Memory B cell (primary cell): ENCODE measurements at regions not wholly inside any gene's neighbourhood (a gene's known extent, or its start where the extent isn't known, plus 50 kb on each side); places are given as distances from the start of the nearest gene placed in this dataset.

Experiments
- ATAC-seq: fragments of 150-1000 bp; cut with Tn5 transposase; 2 replicates; pipeline ENCODE4 v1.10.0; 2021; ENCODE audit warnings: low read depth, mild to moderate bottlenecking, moderate library complexity
- DNase-seq, 2 donors: peaks; one replicate each; pipeline ENCODE4 v3.0.0; 2022; ENCODE audit warnings: low spot score in 2 of 2
- H3K27ac Mint-ChIP-seq: one replicate; pipeline ENCODE4 v1.8.0; 2022; ENCODE audit warnings: mild to moderate bottlenecking, moderate library complexity, mixed read lengths
- H3K27me3 Mint-ChIP-seq: one replicate; pipeline ENCODE4 v1.8.0; 2022; ENCODE audit warnings: mixed read lengths
- H3K36me3 Mint-ChIP-seq: one replicate; pipeline ENCODE4 v1.8.0; 2022; ENCODE audit warnings: mild to moderate bottlenecking, mixed read lengths
- H3K4me1 Mint-ChIP-seq: one replicate; pipeline ENCODE4 v1.8.0; 2022; ENCODE audit warnings: mixed read lengths
- H3K4me3 Mint-ChIP-seq: one replicate; pipeline ENCODE4 v1.8.0; 2022; ENCODE audit warnings: mild to moderate bottlenecking, moderate library complexity, mixed read lengths
- H3K9me3 Mint-ChIP-seq: one replicate; pipeline ENCODE4 v1.8.0; 2022; ENCODE audit warnings: mixed read lengths

- Mint-ChIP-seq H3K4me1 (no peaks in the 10 kb centered on the region), H3K4me3 (no peak overlapping the region), H3K27me3 (no peaks in the 10 kb centered on the region), H3K9me3 (peaks cover 4% of the 10 kb centered on the region), H3K27ac (no peak overlapping the region), H3K36me3 (no peaks in the 10 kb centered on the region)
- ATAC-seq: no peak
- no peak for DNase-seq
Observed at GRCh38 chr3:6580808-6581207, 280.1 kb upstream of the GRM7 start.

GRCh38 chr3:6585360-6585759 lies 275.6 kb upstream of the GRM7 start:
- Mint-ChIP-seq H3K4me3 (no peak overlapping the region), H3K4me1 (no peaks in the 10 kb centered on the region), H3K27me3 (no peaks in the 10 kb centered on the region), H3K9me3 (peaks cover 4% of the 10 kb centered on the region), H3K36me3 (no peaks in the 10 kb centered on the region), H3K27ac (no peak overlapping the region)
- ATAC-seq (no peak), DNase-seq (no peak)

- ATAC-seq (no peak), DNase-seq (no peak)
- peaks cover 8% of the 10 kb centered on the region for H3K9me3 Mint-ChIP-seq
- H3K27ac Mint-ChIP-seq: no peak overlapping the region
- peaks cover 3% of the 10 kb centered on the region for H3K4me1 Mint-ChIP-seq
- no peaks in the 10 kb centered on the region for H3K36me3 Mint-ChIP-seq
- no peak overlapping the region for H3K4me3 Mint-ChIP-seq
- H3K27me3 Mint-ChIP-seq: no peaks in the 10 kb centered on the region
Observed at GRCh38 chr3:6600237-6600636, 260.7 kb upstream of the GRM7 start.

GRCh38 chr3:6601374-6601773 lies 259.5 kb upstream of the GRM7 start:
- DNase-seq (no peak), ATAC-seq (no peak)
- no peaks in the 10 kb centered on the region for H3K27me3 Mint-ChIP-seq
- H3K36me3 Mint-ChIP-seq: no peaks in the 10 kb centered on the region
- no peak overlapping the region for H3K27ac Mint-ChIP-seq
- H3K9me3 Mint-ChIP-seq: peaks cover 5% of the 10 kb centered on the region
- H3K4me1 Mint-ChIP-seq: peaks cover 3% of the 10 kb centered on the region
- no peak overlapping the region for H3K4me3 Mint-ChIP-seq

GRCh38 chr3:6602329-6602728 lies 258.6 kb upstream of the GRM7 start:
- Mint-ChIP-seq H3K27me3 (no peaks in the 10 kb centered on the region), H3K27ac (no peak overlapping the region), H3K36me3 (no peaks in the 10 kb centered on the region), H3K4me3 (no peak overlapping the region), H3K9me3 (peaks cover 5% of the 10 kb centered on the region), H3K4me1 (peaks cover 3% of the 10 kb centered on the region)
- ATAC-seq (no peak), DNase-seq (no peak)

- ATAC-seq: no peak
- no peak overlapping the region for H3K4me3 Mint-ChIP-seq
Observed at GRCh38 chr3:6605227-6605626, 255.7 kb upstream of the GRM7 start.

GRCh38 chr3:6608843-6609242 lies 252.1 kb upstream of the GRM7 start:
- H3K4me3 Mint-ChIP-seq: no peak overlapping the region
- DNase-seq: no peak
- H3K36me3 Mint-ChIP-seq: no peaks in the 10 kb centered on the region
- H3K4me1 Mint-ChIP-seq: no peaks in the 10 kb centered on the region
- ATAC-seq: no peak
- peaks cover 2% of the 10 kb centered on the region for H3K27me3 Mint-ChIP-seq
- peaks cover 2% of the 10 kb centered on the region for H3K9me3 Mint-ChIP-seq
- no peak overlapping the region for H3K27ac Mint-ChIP-seq

More at GRCh38 chr3:6605227-6605626, 255.7 kb upstream of the GRM7 start:
- Mint-ChIP-seq H3K4me1 (peaks cover 3% of the 10 kb centered on the region), H3K27ac (no peak overlapping the region), H3K9me3 (peaks cover 3% of the 10 kb centered on the region), H3K36me3 (no peaks in the 10 kb centered on the region), H3K27me3 (peaks cover 2% of the 10 kb centered on the region)
- DNase-seq: no peak

GRCh38 chr3:6612034-6612616 lies 248.8 kb upstream of the GRM7 start:
- ATAC-seq: no peak
- no peak for DNase-seq
- no peak overlapping the region for H3K27ac Mint-ChIP-seq
- H3K4me3 Mint-ChIP-seq: no peak overlapping the region
- no peaks in the 10 kb centered on the region for H3K4me1 Mint-ChIP-seq
- H3K9me3 Mint-ChIP-seq: peaks cover 2% of the 10 kb centered on the region
- no peaks in the 10 kb centered on the region for H3K36me3 Mint-ChIP-seq
- peaks cover 2% of the 10 kb centered on the region for H3K27me3 Mint-ChIP-seq

GRCh38 chr3:6622260-6622659 lies 238.7 kb upstream of the GRM7 start:
- Mint-ChIP-seq H3K4me3 (no peak overlapping the region), H3K27me3 (no peaks in the 10 kb centered on the region), H3K27ac (no peak overlapping the region), H3K4me1 (no peaks in the 10 kb centered on the region), H3K9me3 (no peaks in the 10 kb centered on the region), H3K36me3 (no peaks in the 10 kb centered on the region)
- DNase-seq (no peak), ATAC-seq (no peak)

GRCh38 chr3:6622712-6623111 lies 238.2 kb upstream of the GRM7 start:
- ATAC-seq (no peak), DNase-seq (no peak)
- H3K9me3 Mint-ChIP-seq: no peaks in the 10 kb centered on the region
- no peaks in the 10 kb centered on the region for H3K27me3 Mint-ChIP-seq
- H3K4me1 Mint-ChIP-seq: no peaks in the 10 kb centered on the region
- no peaks in the 10 kb centered on the region for H3K36me3 Mint-ChIP-seq
- H3K4me3 Mint-ChIP-seq: no peak overlapping the region
- H3K27ac Mint-ChIP-seq: no peak overlapping the region

GRCh38 chr3:6631376-6631775 lies 229.5 kb upstream of the GRM7 start:
- Mint-ChIP-seq H3K27me3 (no peaks in the 10 kb centered on the region), H3K4me3 (no peak overlapping the region), H3K9me3 (no peaks in the 10 kb centered on the region), H3K4me1 (no peaks in the 10 kb centered on the region), H3K36me3 (no peaks in the 10 kb centered on the region), H3K27ac (no peak overlapping the region)
- ATAC-seq: no peak
- no peak for DNase-seq

- H3K27me3 Mint-ChIP-seq: no peaks in the 10 kb centered on the region
- ATAC-seq (no peak), DNase-seq (no peak)
- H3K4me3 Mint-ChIP-seq: no peak overlapping the region
- H3K36me3 Mint-ChIP-seq: no peaks in the 10 kb centered on the region
- no peaks in the 10 kb centered on the region for H3K9me3 Mint-ChIP-seq
- no peaks in the 10 kb centered on the region for H3K4me1 Mint-ChIP-seq
- H3K27ac Mint-ChIP-seq: no peak overlapping the region
Observed at GRCh38 chr3:6640907-6641306, 220.0 kb upstream of the GRM7 start.

GRCh38 chr3:6644070-6644929 lies 216.6 kb upstream of the GRM7 start:
- no peaks in the 10 kb centered on the region for H3K4me1 Mint-ChIP-seq
- no peak for DNase-seq
- no peak for ATAC-seq
- no peaks in the 10 kb centered on the region for H3K27me3 Mint-ChIP-seq
- no peaks in the 10 kb centered on the region for H3K9me3 Mint-ChIP-seq
- no peak overlapping the region for H3K4me3 Mint-ChIP-seq
- H3K36me3 Mint-ChIP-seq: no peaks in the 10 kb centered on the region
- no peak overlapping the region for H3K27ac Mint-ChIP-seq

- no peaks in the 10 kb centered on the region for H3K27me3 Mint-ChIP-seq
- DNase-seq: no peak
- H3K36me3 Mint-ChIP-seq: peaks cover 1% of the 10 kb centered on the region
- no peak overlapping the region for H3K4me3 Mint-ChIP-seq
- H3K27ac Mint-ChIP-seq: no peak overlapping the region
- H3K4me1 Mint-ChIP-seq: no peaks in the 10 kb centered on the region
- no peak for ATAC-seq
- H3K9me3 Mint-ChIP-seq: peaks cover 17% of the 10 kb centered on the region
Observed at GRCh38 chr3:6654670-6655069, 206.2 kb upstream of the GRM7 start.

- Mint-ChIP-seq H3K9me3 (peaks cover 17% of the 10 kb centered on the region), H3K36me3 (peaks cover 1% of the 10 kb centered on the region), H3K27ac (no peak overlapping the region), H3K4me3 (no peak overlapping the region), H3K27me3 (no peaks in the 10 kb centered on the region), H3K4me1 (no peaks in the 10 kb centered on the region)
- DNase-seq (no peak), ATAC-seq (no peak)
Observed at GRCh38 chr3:6655275-6655674, 205.6 kb upstream of the GRM7 start.
